Right lobe of liver (tissue), 4 donors: ENCODE measurements at regions not wholly inside any gene's neighbourhood (a gene's known extent, or its start where the extent isn't known, plus 50 kb on each side); places are given as distances from the start of the nearest gene placed in this dataset.

Experiments
- CTCF ChIP-seq, 4 donors: fragments of 200-600 bp in 3 of 4; fragments of 450-650 bp in 1 of 4; IDR thresholded peaks; one replicate each; pipeline versions ENCODE4 v1.5.1 to v1.8.0; 2016 to 2022; ENCODE audit warnings: antibody characterized with exemption in 4 of 4, mild to moderate bottlenecking in 2 of 4
- POLR2A ChIP-seq: fragments of 450-650 bp; IDR thresholded peaks from one replicate; pipeline ENCODE4 v1.6.1; 2017; ENCODE audit warnings: antibody characterized with exemption, mild to moderate bottlenecking
- donor health status: DM: no; HTN: no; CAD: no.
- donor health status: DM: no; HTN: no; CAD: no.
- donor health status: DM: no; HTN: yes; CAD: no.

- TF ChIP-seq CTCF (IDR thresholded peaks at IDR 0.05), result no peak
- TF ChIP-seq POLR2A, result no peak
Measured at GRCh38 chr3:70558956-70559355, 246.5 kb upstream of the MDFIC2 start.
